ENCODE measurements at regions not wholly inside any gene's neighbourhood (a gene's known extent, or its start where the extent isn't known, plus 50 kb on each side); places are given as distances from the start of the nearest gene placed in this dataset.
"Not testable (repeated sequence)": the region's sequence is repeated elsewhere in the genome, so short reads cannot be mapped to it uniquely, and the experiment has no call there.

DNA sequence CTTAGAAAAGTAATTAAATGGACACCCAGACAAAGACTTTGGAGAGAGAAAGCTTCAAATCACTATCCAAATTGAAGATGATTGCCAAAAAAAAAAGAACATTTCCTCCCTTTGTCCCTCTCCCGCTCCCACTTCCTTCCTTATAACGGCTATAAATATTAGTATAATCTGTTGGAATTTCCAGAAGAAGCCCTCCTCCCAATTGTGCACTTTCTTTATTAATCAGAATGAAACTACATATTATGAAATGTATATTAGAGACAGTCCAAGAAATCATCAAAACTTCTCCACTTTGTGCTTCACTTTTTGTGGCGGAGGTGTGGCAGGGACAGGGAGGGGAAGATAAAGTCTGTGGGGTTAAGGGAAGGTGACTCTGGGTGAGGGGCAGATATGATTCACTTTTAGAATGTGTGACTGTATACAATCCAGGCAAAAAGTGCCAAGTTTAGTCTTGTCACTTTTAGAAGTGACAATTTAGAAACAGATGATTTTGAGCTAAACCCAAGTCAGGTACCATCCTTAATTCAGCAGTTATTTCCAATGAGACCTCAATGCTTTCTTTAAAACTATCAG lies 195.0 kb upstream of the MARCKS start:
- DNase-seq (ENCODE audit: low read depth in 2 of 2), result no peak

- no peak for DNase-seq (ENCODE audit: low read depth in 2 of 2)
Measured at GRCh38 chr6:113662688-113663333, 194.3 kb upstream of the MARCKS start.

GRCh38 chr6:113664909-113665308 lies 192.2 kb upstream of the MARCKS start:
- DNase-seq (ENCODE audit: low read depth in 2 of 2), result no peak

- no peak for DNase-seq (ENCODE audit: low read depth in 2 of 2)
Measured at GRCh38 chr6:113668641-113669408, 188.3 kb upstream of the MARCKS start.

DNA sequence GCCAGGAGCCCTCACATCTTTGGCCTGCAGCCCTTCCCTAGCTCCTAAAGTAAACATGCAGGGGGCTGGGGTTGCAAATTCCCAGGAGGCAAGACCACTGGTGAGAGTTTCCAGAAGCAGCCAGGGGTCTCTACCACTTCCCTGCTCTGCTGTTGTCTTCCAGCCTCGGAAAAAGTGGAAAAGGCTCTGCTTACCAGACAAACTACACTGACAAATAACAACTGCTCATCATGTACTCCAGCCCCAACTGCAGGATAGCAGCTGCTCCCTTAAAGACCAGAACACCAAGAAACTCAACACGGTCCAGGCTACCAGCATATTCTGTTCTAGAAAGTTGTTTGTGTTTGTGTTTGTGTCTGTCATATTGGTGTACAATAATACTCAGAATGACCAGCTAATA lies 187.5 kb upstream of the MARCKS start:
- no peak for DNase-seq (ENCODE audit: low read depth in 2 of 2)

DNA sequence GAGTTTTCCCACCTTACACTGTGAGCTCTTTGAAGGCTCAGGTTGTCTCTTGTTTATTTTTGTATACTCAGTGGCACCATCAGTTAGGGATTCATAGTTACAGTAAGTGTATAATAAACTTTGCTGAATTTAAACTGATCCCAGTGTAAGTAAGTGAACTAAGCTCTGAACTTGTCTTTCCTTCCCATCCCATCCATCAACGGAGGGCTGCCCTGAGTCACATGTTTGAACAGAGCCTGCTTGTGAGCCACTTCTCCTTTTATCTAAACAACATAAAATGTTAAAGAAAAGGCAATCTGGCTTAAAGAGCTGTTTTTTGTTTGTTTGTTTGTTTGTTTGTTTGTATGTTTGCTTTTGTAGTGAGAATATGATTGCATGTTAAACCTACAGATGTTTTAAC lies 185.7 kb upstream of the MARCKS start:
- DNase-seq (ENCODE audit: low read depth in 2 of 2), result no peak

- no peak for DNase-seq (ENCODE audit: low read depth in 2 of 2)
Measured at GRCh38 chr6:113672491-113673149, 184.5 kb upstream of the MARCKS start.

GRCh38 chr6:113674075-113674474 lies 183.1 kb upstream of the MARCKS start:
- DNase-seq (ENCODE audit: low read depth in 2 of 2), result no peak

DNA sequence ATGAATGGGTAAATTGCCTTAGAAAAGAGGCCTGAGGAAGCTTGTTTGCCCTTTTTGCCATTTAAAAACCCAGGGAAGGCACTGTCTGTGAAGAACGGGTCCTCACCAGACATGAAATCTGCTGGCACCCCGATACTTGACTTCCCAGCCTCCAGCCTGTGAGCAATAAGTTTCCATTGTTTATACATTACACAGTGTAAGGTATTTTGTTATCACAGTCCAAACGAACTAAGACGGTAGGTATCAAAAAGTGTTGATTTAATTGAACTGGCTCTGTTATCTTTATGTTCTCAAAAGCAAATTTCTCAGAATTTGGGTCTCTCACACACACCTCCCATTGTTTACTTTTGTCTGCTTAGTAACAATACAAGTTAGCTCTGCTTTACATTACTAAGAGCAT lies 181.1 kb upstream of the MARCKS start:
- no peak for DNase-seq (ENCODE audit: low read depth in 2 of 2)

DNA sequence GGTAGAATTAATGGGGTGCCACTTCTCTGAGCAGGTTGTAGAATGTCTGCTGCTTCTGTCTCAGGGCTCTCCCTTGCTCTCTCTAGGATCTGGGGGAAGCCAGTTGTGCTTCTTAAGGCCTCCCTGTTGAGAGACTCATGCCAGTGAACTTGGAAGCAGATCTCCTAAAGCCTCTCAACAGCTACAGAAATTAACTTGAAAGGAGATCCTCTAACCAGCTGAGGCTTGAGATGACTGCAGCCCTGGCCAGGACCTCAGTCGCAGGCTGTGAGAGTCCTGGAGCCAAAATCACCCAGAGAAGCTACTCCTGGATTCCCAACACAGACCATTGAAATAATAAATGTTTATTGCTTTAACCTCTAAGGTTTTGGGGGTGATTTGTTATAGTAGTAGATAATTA lies 180.2 kb upstream of the MARCKS start:
- DNase-seq (ENCODE audit: low read depth in 2 of 2), result no peak

- DNase-seq (ENCODE audit: low read depth in 2 of 2), result no peak
Measured at GRCh38 chr6:113679051-113679450, 178.1 kb upstream of the MARCKS start.

- DNase-seq (ENCODE audit: low read depth in 2 of 2), result no peak
Measured at GRCh38 chr6:113680301-113680700, 176.8 kb upstream of the MARCKS start.

DNA sequence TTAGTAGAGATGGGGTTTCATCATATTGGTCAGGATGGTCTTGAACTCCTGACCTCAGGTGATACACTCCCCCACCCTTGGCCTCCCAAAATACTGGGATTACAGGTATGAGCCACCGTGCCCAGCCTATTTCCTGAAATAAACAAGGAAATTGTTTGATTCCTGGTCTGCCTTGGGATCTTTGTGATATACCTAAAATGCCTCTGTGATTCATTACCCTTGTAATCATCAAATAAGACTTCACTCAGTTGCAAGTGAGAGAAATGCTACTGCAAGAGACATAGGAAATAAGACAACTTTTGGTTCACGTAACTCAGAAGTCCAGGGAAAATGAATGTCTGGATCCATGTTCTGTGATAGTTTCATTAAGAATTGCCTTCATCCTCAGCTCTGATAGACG lies 173.2 kb upstream of the MARCKS start:
- DNase-seq (ENCODE audit: low read depth in 2 of 2), result no peak

DNA sequence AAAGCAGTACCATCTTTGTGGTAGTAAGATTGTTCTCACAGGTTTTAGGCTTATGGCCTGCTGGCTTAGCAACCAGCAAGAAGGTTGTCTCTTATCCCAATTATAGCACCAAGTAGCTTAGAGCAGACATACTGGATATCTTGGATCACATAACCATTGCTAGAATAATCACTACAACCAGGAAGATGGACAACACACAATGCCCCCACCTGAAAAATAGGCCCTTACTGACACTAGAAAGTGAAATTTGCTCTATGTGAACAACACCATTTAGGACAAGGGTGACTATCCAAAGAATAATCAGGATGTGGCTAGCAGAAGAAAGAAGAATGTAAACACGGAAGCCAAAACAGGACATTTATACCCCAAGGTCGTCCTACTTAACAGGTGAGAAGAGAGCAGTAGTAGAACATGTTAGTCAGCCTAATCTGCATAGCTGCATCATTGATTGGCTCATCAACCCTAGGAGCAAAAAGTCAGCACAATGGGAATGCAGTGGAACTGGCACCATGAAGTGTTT lies 172.7 kb upstream of the MARCKS start:
- no peak for DNase-seq (ENCODE audit: low read depth in 2 of 2)

DNA sequence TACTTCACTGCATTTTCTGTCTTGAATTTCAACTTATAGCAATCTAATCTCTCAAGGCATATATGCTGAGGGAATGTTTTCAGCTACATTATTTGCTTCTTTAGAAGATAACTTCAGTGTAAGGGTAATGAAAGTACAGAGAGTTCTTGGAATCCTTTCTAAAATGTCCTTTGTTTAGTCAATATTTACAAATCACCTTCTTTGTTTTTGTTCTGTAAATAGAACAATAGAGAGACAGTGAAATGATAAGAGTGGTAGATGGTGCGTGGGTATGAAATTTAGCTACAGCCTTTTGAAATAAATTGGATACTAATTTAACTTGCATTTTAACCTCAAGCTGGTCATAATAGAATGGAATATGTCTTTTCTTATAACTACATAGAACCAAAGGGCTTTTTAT lies 171.1 kb upstream of the MARCKS start:
- no peak for DNase-seq (ENCODE audit: low read depth in 2 of 2)

DNA sequence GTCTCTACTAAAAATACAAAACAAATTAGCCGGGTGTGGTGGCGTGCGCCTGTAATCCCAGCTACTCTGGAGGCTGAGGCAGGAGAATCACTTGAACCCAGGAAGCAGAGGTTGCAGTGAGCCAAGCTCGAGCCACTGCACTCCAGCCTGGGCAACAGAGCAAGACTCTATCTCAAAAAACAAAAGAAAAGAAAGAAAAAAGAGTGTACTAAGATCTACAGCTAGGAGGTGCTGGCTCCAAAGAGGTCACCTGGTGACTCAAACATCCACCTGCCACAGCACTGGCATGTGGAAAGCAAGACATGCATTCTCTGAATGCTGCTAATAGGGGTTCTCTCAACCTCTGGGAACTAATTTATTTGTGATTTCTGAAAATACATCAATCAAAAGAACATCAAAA lies 167.5 kb upstream of the MARCKS start:
- DNase-seq (ENCODE audit: low read depth in 2 of 2), result not testable (repeated sequence)

DNA sequence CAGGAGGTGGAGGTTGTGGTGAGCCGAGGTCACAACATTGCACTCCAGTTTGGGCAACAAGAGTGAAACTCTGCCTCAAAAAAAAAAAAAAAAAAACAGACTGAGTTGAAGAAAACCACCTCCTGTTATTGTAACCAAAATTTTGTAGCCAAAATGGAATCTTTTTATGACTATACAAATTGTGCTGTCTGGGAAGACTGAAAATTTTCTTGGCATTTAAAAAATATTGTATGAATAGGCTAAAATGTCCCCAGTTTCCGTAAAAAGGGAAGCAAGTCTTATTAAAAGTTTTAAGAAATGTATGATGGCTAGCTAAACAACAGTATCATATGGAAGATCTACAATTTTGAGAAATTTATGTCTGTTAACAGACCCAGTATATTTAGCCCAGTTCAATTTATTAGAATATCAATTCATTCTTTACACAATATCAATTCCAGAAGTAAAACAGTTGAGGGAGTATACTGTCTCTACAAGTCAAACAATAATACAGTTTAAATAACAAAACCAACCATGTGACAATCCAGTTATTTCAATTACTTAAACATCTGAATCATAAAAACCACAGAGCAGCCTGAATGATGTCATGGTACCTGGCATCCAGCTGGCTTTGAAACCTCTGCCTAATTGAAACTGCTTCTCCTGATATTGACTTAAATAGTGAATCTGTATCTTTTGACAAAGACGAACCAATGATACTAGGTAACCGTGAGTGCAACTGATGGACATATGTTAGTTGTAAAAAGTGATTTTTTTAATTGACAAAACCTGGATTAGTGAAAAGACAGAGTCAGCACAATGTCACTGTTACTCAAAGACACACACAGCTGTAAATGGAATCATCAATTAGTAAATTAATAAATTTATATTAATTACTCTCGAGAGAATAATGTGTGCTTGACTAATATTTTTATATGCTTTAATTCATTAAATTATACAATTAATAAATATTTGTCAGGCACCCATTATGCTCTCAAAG lies 166.6 kb upstream of the MARCKS start:
- no peak for DNase-seq (ENCODE audit: low read depth in 2 of 2)

DNA sequence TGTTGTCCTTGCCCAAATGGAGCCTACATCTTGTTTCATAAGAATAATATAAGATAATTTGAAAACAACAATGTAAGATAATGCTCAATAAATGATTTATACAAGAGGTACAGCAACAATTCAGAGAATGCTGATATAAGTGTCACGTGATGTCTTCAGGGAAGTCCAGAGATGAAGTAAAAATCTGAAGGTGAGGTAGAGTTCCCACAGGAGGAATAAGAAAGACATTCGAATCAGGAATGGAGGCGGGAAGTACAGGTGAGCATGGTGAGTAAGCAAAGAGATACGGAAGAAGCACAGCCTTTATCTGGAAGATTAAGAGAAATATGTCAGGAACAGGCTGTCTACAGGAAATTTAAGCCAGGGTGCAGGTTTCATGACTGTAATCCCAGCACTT lies 165.9 kb upstream of the MARCKS start:
- no peak for DNase-seq (ENCODE audit: low read depth in 2 of 2)

GRCh38 chr6:113693851-113694250 lies 163.3 kb upstream of the MARCKS start:
- DNase-seq (ENCODE audit: low read depth in 2 of 2), result no peak

GRCh38 chr6:113694278-113695077 lies 162.7 kb upstream of the MARCKS start:
- DNase-seq (ENCODE audit: low read depth in 2 of 2), result no peak

Data from activated CD4-positive, alpha-beta T cell treated with anti-CD3 and anti-CD28 coated beads for 24 hours (primary cell).